ENCODE measurements at regions not wholly inside any gene's neighbourhood (a gene's known extent, or its start where the extent isn't known, plus 50 kb on each side); places are given as distances from the start of the nearest gene placed in this dataset.

DNA sequence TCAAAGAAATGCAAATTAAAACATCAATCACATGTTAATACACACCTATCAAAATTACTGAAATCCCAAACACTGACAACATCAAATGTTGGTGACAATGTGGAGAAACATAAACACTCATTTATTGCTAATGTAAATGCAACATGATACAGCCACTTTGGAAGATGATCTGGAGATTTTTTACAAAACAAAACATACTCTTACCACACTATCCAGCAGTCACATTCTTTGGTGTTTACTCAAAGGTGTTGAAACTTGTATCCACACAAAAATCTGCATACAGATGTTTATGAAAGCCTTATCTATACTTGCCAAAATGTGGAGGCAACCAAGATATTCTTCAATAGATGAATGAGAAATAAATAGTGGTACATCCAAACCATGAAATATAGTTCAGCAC, 1219.5 kb upstream of the PCDH20 start:
- TF ChIP-seq, protein P1, sequence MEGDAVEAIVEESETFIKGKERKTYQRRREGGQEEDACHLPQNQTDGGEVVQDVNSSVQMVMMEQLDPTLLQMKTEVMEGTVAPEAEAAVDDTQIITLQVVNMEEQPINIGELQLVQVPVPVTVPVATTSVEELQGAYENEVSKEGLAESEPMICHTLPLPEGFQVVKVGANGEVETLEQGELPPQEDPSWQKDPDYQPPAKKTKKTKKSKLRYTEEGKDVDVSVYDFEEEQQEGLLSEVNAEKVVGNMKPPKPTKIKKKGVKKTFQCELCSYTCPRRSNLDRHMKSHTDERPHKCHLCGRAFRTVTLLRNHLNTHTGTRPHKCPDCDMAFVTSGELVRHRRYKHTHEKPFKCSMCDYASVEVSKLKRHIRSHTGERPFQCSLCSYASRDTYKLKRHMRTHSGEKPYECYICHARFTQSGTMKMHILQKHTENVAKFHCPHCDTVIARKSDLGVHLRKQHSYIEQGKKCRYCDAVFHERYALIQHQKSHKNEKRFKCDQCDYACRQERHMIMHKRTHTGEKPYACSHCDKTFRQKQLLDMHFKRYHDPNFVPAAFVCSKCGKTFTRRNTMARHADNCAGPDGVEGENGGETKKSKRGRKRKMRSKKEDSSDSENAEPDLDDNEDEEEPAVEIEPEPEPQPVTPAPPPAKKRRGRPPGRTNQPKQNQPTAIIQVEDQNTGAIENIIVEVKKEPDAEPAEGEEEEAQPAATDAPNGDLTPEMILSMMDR (conservative IDR thresholded peaks at IDR 0.05) = no peak
- Mint-ChIP-seq H3K4me1 (peaks cover 0 to 3% of the 10 kb centered on the region in 2 experiments; a peak in 1 of 4 replicates), H3K27ac (no peak overlapping the region), H3K4me3 (no peak overlapping the region), H3K36me3 (ENCODE audit: insufficient read depth in 1 of 3, low read depth in 3 of 3) (peaks cover 0 to 8% (median 0%) of the 10 kb centered on the region in 3 experiments; a peak in 1 of 7 replicates), H3K9me3 (peaks cover 0 to 3% of the 10 kb centered on the region in 2 experiments; a peak in 1 of 5 replicates), H3K27me3 (ENCODE audit: low read depth) (no peaks in the 10 kb centered on the region)
- no peaks in the 10 kb centered on the region for H3K23me2 ChIP-seq (ENCODE audit: insufficient read length, low read depth, low read length, poor library complexity, severe bottlenecking)
- H3T11ph ChIP-seq (ENCODE audit: low read length) = no peak overlapping the region
- H2BK12ac ChIP-seq (ENCODE audit: insufficient read length, low read depth, low read length) = no peak overlapping the region
- H4K8ac ChIP-seq (replicated peaks; ENCODE audit: insufficient read length, low read depth, low read length) = no peak overlapping the region
- H3K14ac ChIP-seq (ENCODE audit: insufficient read depth, low read length) = no peak overlapping the region
- no peaks in the 10 kb centered on the region for H4K20me1 ChIP-seq (ENCODE audit: control insufficient read depth, insufficient read depth, insufficient read length)
- H3K27ac ChIP-seq (ENCODE audit: insufficient read length, low read depth, low read length) = no peak overlapping the region
- H2AFZ ChIP-seq (ENCODE audit: low read length) = no peak overlapping the region
- H4K91ac ChIP-seq (ENCODE audit: insufficient read length, low read depth, low read length) = no peak overlapping the region
- no peaks in the 10 kb centered on the region for H3K9me3 ChIP-seq (ENCODE audit: control insufficient read depth, low read depth, low read length)
- no peak for DNase-seq
- no peak overlapping the region for H3K4me2 ChIP-seq (ENCODE audit: insufficient read depth, insufficient read length, low read length)
- no peak overlapping the region for H2BK5ac ChIP-seq (ENCODE audit: insufficient read length, low read length)
- H3K79me1 ChIP-seq (ENCODE audit: insufficient read depth, low read depth, low read length, poor library complexity, severe bottlenecking) = no peaks in the 10 kb centered on the region
- H3K4ac ChIP-seq (ENCODE audit: low read depth, low read length) = no peak overlapping the region
- H2AK5ac ChIP-seq (ENCODE audit: insufficient read length, low read length) = no peak overlapping the region
- no peak overlapping the region for H2BK15ac ChIP-seq (ENCODE audit: low read depth, low read length)
- H2BK20ac ChIP-seq (ENCODE audit: low read depth, low read length, poor library complexity, severe bottlenecking) = no peak overlapping the region
- H3K18ac ChIP-seq (ENCODE audit: insufficient read length, low read depth, low read length) = no peak overlapping the region
- H3K56ac ChIP-seq (ENCODE audit: insufficient read length, low read depth, low read length) = no peak overlapping the region
- H3K79me2 ChIP-seq (ENCODE audit: insufficient read depth, low read length) = no peaks in the 10 kb centered on the region
- H3K4me1 ChIP-seq (ENCODE audit: insufficient read depth, low read length) = no peaks in the 10 kb centered on the region
- H2BK120ac ChIP-seq (ENCODE audit: low read depth, low read length, poor library complexity, severe bottlenecking) = no peak overlapping the region
- H3K23ac ChIP-seq (ENCODE audit: insufficient read length, low read depth, low read length) = no peak overlapping the region
- no peak overlapping the region for H3K9ac ChIP-seq (ENCODE audit: extremely low read depth, insufficient read length, low read length)
- no peaks in the 10 kb centered on the region for H3K27me3 ChIP-seq (ENCODE audit: insufficient read depth, low read length)
- no peak overlapping the region for H4K5ac ChIP-seq (ENCODE audit: insufficient read length, low read depth, low read length)
